OCI-LY7 (cell line): ENCODE measurements at regions not wholly inside any gene's neighbourhood (a gene's known extent, or its start where the extent isn't known, plus 50 kb on each side); places are given as distances from the start of the nearest gene placed in this dataset.

ENCODE experiments used
- BruUV-seq: library from RNA; stranded (reverse); fragments of 400-500 nt; replicated peaks from 2 replicates; lab custom pipeline; 2021; lab: Mats Ljungman, UMichigan
- CTCF ChIA-PET: fragments of 300-600 bp; sonication (Branson Sonifier 250); formaldehyde crosslinking; loops from one replicate; lab custom pipeline; 2022; ENCODE audit warnings: antibody characterized with exemption; ENCODE audit not compliant: unreplicated experiment; lab: Charles Lee
- POLR2A ChIA-PET: fragments of 300-600 bp; sonication (Branson Sonifier 250); formaldehyde crosslinking; loops from one replicate; lab custom pipeline; 2022; ENCODE audit warnings: antibody characterized with exemption; lab: Charles Lee
- DNase-seq: peaks from one replicate; pipeline ENCODE4 v3.0.0-alpha.2; 2015; ENCODE audit warnings: low spot score
- H2AFZ ChIP-seq: fragments of 200-600 bp; sonication (generic), shearing (Covaris generic); 2 replicates; pipeline ENCODE4 v1.6.1; 2014; ENCODE audit warnings: mild to moderate bottlenecking, antibody characterized with exemption, low read length, moderate library complexity
- H3K27ac ChIP-seq: fragments of 200-600 bp; sonication (generic); 2 replicates; pipeline ENCODE4 v1.5.1; 2014; ENCODE audit warnings: mixed run types, low read depth, mild to moderate bottlenecking, moderate library complexity, low read length, inconsistent platforms; ENCODE audit not compliant: poor library complexity, severe bottlenecking
- H3K36me3 ChIP-seq: fragments of 200-600 bp; sonication (generic); 2 replicates; pipeline ENCODE4 v1.6.1; 2014; ENCODE audit warnings: mild to moderate bottlenecking, antibody characterized with exemption, low read length, moderate library complexity, mixed read lengths; ENCODE audit not compliant: insufficient read depth
- H3K4me1 ChIP-seq: fragments of 200-600 bp; sonication (generic); 2 replicates; pipeline ENCODE4 v1.5.1; 2014; ENCODE audit warnings: mild to moderate bottlenecking, low read length; ENCODE audit not compliant: insufficient read depth, poor library complexity, severe bottlenecking
- H3K4me2 ChIP-seq: fragments of 200-600 bp; sonication (generic); 2 replicates; pipeline ENCODE4 v1.6.1; 2014; ENCODE audit warnings: mild to moderate bottlenecking, low read length
- H3K4me3 ChIP-seq: fragments of 200-600 bp; sonication (generic); 2 replicates; pipeline ENCODE4 v1.5.1; 2014; ENCODE audit warnings: mild to moderate bottlenecking, low read depth, low read length; ENCODE audit not compliant: poor library complexity, severe bottlenecking
- H3K79me2 ChIP-seq: fragments of 200-600 bp; sonication (generic); 2 replicates; pipeline ENCODE4 v1.6.1; 2016; ENCODE audit warnings: low read depth, mild to moderate bottlenecking, low read length, moderate library complexity, mixed read lengths; ENCODE audit not compliant: insufficient read depth
- H3K9me2 ChIP-seq: fragments of 200-600 bp; sonication (generic); 2 replicates; pipeline ENCODE4 v1.6.1; 2016; ENCODE audit warnings: mild to moderate bottlenecking, low read length, mixed read lengths; ENCODE audit not compliant: insufficient read depth
- H3K9me3 ChIP-seq: fragments of 200-600 bp; sonication (generic); 2 replicates; pipeline ENCODE4 v1.6.1; 2014; ENCODE audit warnings: mild to moderate bottlenecking, mixed run types, low read length, mixed read lengths
- H4K20me1 ChIP-seq: fragments of 200-600 bp; sonication (generic); 2 replicates; pipeline ENCODE4 v1.6.1; 2014; ENCODE audit warnings: mild to moderate bottlenecking, antibody characterized with exemption, low read length, moderate library complexity, mixed read lengths; ENCODE audit not compliant: insufficient read depth
- CTCF ChIP-seq: fragments of 200-600 bp; sonication (generic); conservative IDR thresholded peaks from 2 replicates; pipeline ENCODE4 v1.5.1; 2014; ENCODE audit warnings: mild to moderate bottlenecking, antibody characterized with exemption, low read length, moderate library complexity, mixed read lengths
- EZH2phosphoT487 ChIP-seq: fragments of 200-600 bp; sonication (generic); IDR thresholded peaks from 2 replicates; pipeline ENCODE4 v1.6.1; 2018; ENCODE audit warnings: low read depth, borderline replicate concordance, mild to moderate bottlenecking, mixed run types, antibody characterized with exemption, low read length, moderate library complexity, mixed read lengths
- intact Hi-C: fragments of 100-400 bp; cut with micrococcal nuclease; formaldehyde crosslinking; loops from one replicate; pipeline ENCODE4 v1.10.0; 2022; ENCODE audit not compliant: unreplicated experiment

GRCh38 chr16:85436636-85437165, 176.4 kb upstream of the GSE1 start:
- no peaks in the 10 kb centered on the region for H3K9me2 ChIP-seq
- no peak overlapping the region for H2AFZ ChIP-seq
- no peak overlapping the region for H3K27ac ChIP-seq
- no peak for DNase-seq
- no peaks in the 10 kb centered on the region for H3K79me2 ChIP-seq
- H3K36me3 ChIP-seq, result no peaks in the 10 kb centered on the region
- no peak overlapping the region for H3K4me2 ChIP-seq
- H3K9me3 ChIP-seq, result no peaks in the 10 kb centered on the region
- no TSS peak for BruUV-seq
- H4K20me1 ChIP-seq, result no peaks in the 10 kb centered on the region
- intact Hi-C loops, result no loop called here
- TF ChIP-seq CTCF, result no peak
- no peak for TF ChIP-seq EZH2phosphoT487
- CTCF ChIA-PET, result no interaction called here
- no peak overlapping the region for H3K4me3 ChIP-seq
- POLR2A ChIA-PET, result interaction anchor here (1.1 kb wide), 1 partner anchor 11 kb away, joined by 3 read pairs; no protein-coding TSS in a partner anchor
- H3K4me1 ChIP-seq, result no peaks in the 10 kb centered on the region

GRCh38 chr16:85437166-85438052, 175.7 kb upstream of the GSE1 start:
- Histone ChIP-seq H3K9me3 (no peaks in the 10 kb centered on the region), H3K79me2 (no peaks in the 10 kb centered on the region), H3K4me3 (no peak overlapping the region), H3K36me3 (no peaks in the 10 kb centered on the region), H4K20me1 (no peaks in the 10 kb centered on the region), H3K9me2 (no peaks in the 10 kb centered on the region), H2AFZ (no peak overlapping the region), H3K27ac (no peak overlapping the region), H3K4me2 (no peak overlapping the region), H3K4me1 (no peaks in the 10 kb centered on the region)
- ChIA-PET POLR2A (interaction anchor here (1.1 kb wide), 1 partner anchor 11 kb away, joined by 3 read pairs; no protein-coding TSS in a partner anchor), CTCF (no interaction called here)
- intact Hi-C loops, result no loop called here
- TF ChIP-seq CTCF (no peak), EZH2phosphoT487 (no peak)
- no TSS peak for BruUV-seq
- no peak for DNase-seq
